A549 (cell line): ENCODE measurements at regions not wholly inside any gene's neighbourhood (a gene's known extent, or its start where the extent isn't known, plus 50 kb on each side); places are given as distances from the start of the nearest gene placed in this dataset.

Experiments
- ATAC-seq, 2 experiments: fragments of 200-7000 bp in 1 of 2; fragments of >200 bp in 1 of 2; cut with Nextera tagmentation in 1 of 2; cut with Tn5 transposase in 1 of 2; 3 replicates each; pipeline versions ENCODE4 v1.8.0 to v1.9.1; 2018 to 2020; ENCODE audit warnings: mild to moderate bottlenecking in 1 of 2, moderate library complexity in 1 of 2
- CTCF ChIA-PET: fragments of 300-600 bp; sonication (Branson Sonifier 250); formaldehyde crosslinking; extraction: SDS; loops from one replicate; lab custom pipeline; 2021; ENCODE audit warnings: antibody characterized with exemption, inconsistent platforms; lab: Yijun Ruan, JAX
- POLR2A ChIA-PET: fragments of 350-600 bp; formaldehyde crosslinking; extraction: SDS; loops from one replicate; lab custom pipeline; 2021; ENCODE audit warnings: antibody characterized with exemption, inconsistent platforms; lab: Yijun Ruan, JAX
- DNase-seq, 2 experiments: peaks; one replicate each; pipeline versions ENCODE4 v3.0.0 to v3.0.0-alpha.2; 2011 to 2016; ENCODE audit warnings: low read depth in 1 of 2, low spot score in 1 of 2
- FAIRE-seq: peaks from 2 replicates; lab custom pipeline; 2011; peaks lifted over from hg19 to GRCh38; lab: Jason Lieb, UNC
- H3K27ac ChIP-seq, 2 experiments: fragments of >200 bp; sonication (Bioruptor Twin); formaldehyde crosslinking; 3 replicates each; pipeline ENCODE4 v1.5.1; 2016 to 2017
- H3K4me1 ChIP-seq: fragments of >200 bp; sonication (Bioruptor Twin); formaldehyde crosslinking; 3 replicates; pipeline ENCODE4 v1.6.1; 2016
- H3K4me2 ChIP-seq: fragments of >200 bp; sonication (Bioruptor Twin); formaldehyde crosslinking; 3 replicates; pipeline ENCODE4 v1.6.1; 2016
- H3K4me3 ChIP-seq: fragments of >200 bp; sonication (Bioruptor Twin); formaldehyde crosslinking; 3 replicates; pipeline ENCODE4 v1.5.1; 2016
- H3K9me3 ChIP-seq: fragments of >200 bp; sonication (Bioruptor Twin); formaldehyde crosslinking; 3 replicates; pipeline ENCODE4 v1.6.1; 2016
- CHD4 ChIP-seq: fragments of 200-600 bp; sonication (generic); IDR thresholded peaks from 2 replicates; pipeline ENCODE4 v1.6.1; 2016; ENCODE audit warnings: antibody characterized with exemption, mild to moderate bottlenecking, borderline replicate concordance
- E2F6 ChIP-seq: IDR thresholded peaks from 2 replicates; pipeline ENCODE4 v1.6.1; 2012; ENCODE audit warnings: low read depth, borderline replicate concordance
- EHF ChIP-seq: fragments of 250-450 bp; sonication (Bioruptor Pico); IDR thresholded peaks from 2 replicates; pipeline ENCODE4 v1.5.0; 2020; ENCODE audit warnings: mild to moderate bottlenecking
- EHMT2 ChIP-seq: fragments of 200-600 bp; sonication (generic); IDR thresholded peaks from 2 replicates; pipeline ENCODE4 v1.6.1; 2016; ENCODE audit warnings: antibody characterized with exemption, low read depth, mild to moderate bottlenecking, moderate library complexity
- EP300 ChIP-seq, 2 experiments: fragments of >200 bp; sonication (Bioruptor Twin); formaldehyde crosslinking; IDR thresholded peaks; 2 replicates in 1 of 2; 3 replicates in 1 of 2; pipeline ENCODE4 v1.6.1; 2016 to 2017
- ESRRA ChIP-seq: fragments of 150-350 bp; IDR thresholded peaks from 2 replicates; pipeline ENCODE4 v1.6.1; 2014; ENCODE audit warnings: mild to moderate bottlenecking, low read length, borderline replicate concordance
- FOSB ChIP-seq: fragments of 250-450 bp; sonication (Bioruptor Pico); IDR thresholded peaks from 2 replicates; pipeline ENCODE4 v1.5.0; 2020; ENCODE audit warnings: mild to moderate bottlenecking, moderate library complexity
- HES2 ChIP-seq: fragments of >200 bp; sonication (Bioruptor Twin); formaldehyde crosslinking; IDR thresholded peaks from 2 replicates; pipeline ENCODE4 v1.6.1; 2016
- HEYL ChIP-seq: fragments of 250-450 bp; sonication (Bioruptor Pico); IDR thresholded peaks from 2 replicates; pipeline ENCODE4 v1.8.0; 2021; ENCODE audit warnings: mild to moderate bottlenecking, moderate library complexity
- HMGXB4 ChIP-seq: fragments of 250-450 bp; sonication (Bioruptor Pico); IDR thresholded peaks from 2 replicates; pipeline ENCODE4 v1.5.0; 2021; ENCODE audit warnings: mild to moderate bottlenecking, moderate library complexity, borderline replicate concordance
- HOXB13 ChIP-seq: fragments of 250-450 bp; sonication (Bioruptor Pico); IDR thresholded peaks from 2 replicates; pipeline ENCODE4 v1.5.0; 2020; ENCODE audit warnings: low read depth, mild to moderate bottlenecking, moderate library complexity
- HOXB5 ChIP-seq: fragments of 250-450 bp; sonication (Bioruptor Pico); IDR thresholded peaks from 2 replicates; pipeline ENCODE4 v1.5.0; 2020; ENCODE audit warnings: mild to moderate bottlenecking, moderate library complexity
- JUNB ChIP-seq: fragments of >200 bp; sonication (Bioruptor Twin); formaldehyde crosslinking; IDR thresholded peaks from 2 replicates; pipeline ENCODE4 v1.6.1; 2016
- KDM1A ChIP-seq: fragments of 200-600 bp; sonication (generic); IDR thresholded peaks from 2 replicates; pipeline ENCODE4 v1.6.1; 2016; ENCODE audit warnings: low read depth, mild to moderate bottlenecking
- MAFK ChIP-seq: fragments of 450-650 bp; IDR thresholded peaks from 2 replicates; pipeline ENCODE4 v1.6.1; 2014; ENCODE audit not compliant: partially characterized antibody
- MAX ChIP-seq: IDR thresholded peaks from 2 replicates; pipeline ENCODE4 v1.6.1; 2012
- MAZ ChIP-seq: fragments of 150-350 bp; IDR thresholded peaks from 2 replicates; pipeline ENCODE4 v1.6.1; 2014; ENCODE audit warnings: antibody characterized with exemption, low read depth, low read length, borderline replicate concordance
- MYC ChIP-seq: IDR thresholded peaks from 2 replicates; pipeline ENCODE4 v1.6.1; 2012; ENCODE audit warnings: mild to moderate bottlenecking, inconsistent platforms, low read length, improper control_type of control experiment, borderline replicate concordance
- NFE2L2 ChIP-seq: fragments of 150-350 bp; conservative IDR thresholded peaks from 2 replicates; pipeline ENCODE4 v1.6.1; 2014; ENCODE audit warnings: low read length
- NPAS2 ChIP-seq: fragments of 250-450 bp; sonication (Bioruptor Pico); IDR thresholded peaks from 2 replicates; pipeline ENCODE4 v1.8.0; 2022; ENCODE audit warnings: mild to moderate bottlenecking, moderate library complexity, borderline replicate concordance
- NR3C1 ChIP-seq: fragments of >200 bp; sonication (Bioruptor Twin); formaldehyde crosslinking; IDR thresholded peaks from 3 replicates; pipeline ENCODE4 v1.6.1; 2017
- RAD21 ChIP-seq, 2 experiments: fragments of >200 bp in 1 of 2; sonication (Bioruptor Twin) in 1 of 2; formaldehyde crosslinking in 1 of 2; IDR thresholded peaks in 1 of 2; conservative IDR thresholded peaks in 1 of 2; 2 replicates in 1 of 2; 3 replicates in 1 of 2; pipeline ENCODE4 v1.6.1; 2012 to 2018; ENCODE audit warnings: inconsistent platforms in 1 of 2
- SMC3 ChIP-seq: fragments of >200 bp; sonication (Bioruptor Twin); formaldehyde crosslinking; IDR thresholded peaks from 3 replicates; pipeline ENCODE4 v1.6.1; 2018; ENCODE audit warnings: inconsistent platforms
- TP53 ChIP-seq: fragments of 250-450 bp; sonication (Bioruptor Pico); IDR thresholded peaks from 2 replicates; pipeline ENCODE4 v1.5.0; 2021; ENCODE audit warnings: mild to moderate bottlenecking, moderate library complexity
- ZFP36 ChIP-seq: fragments of 450-650 bp; IDR thresholded peaks from 2 replicates; pipeline ENCODE4 v1.6.1; 2014; ENCODE audit warnings: borderline replicate concordance; ENCODE audit not compliant: partially characterized antibody
- ZNF302 ChIP-seq: fragments of 250-450 bp; sonication (Bioruptor Pico); IDR thresholded peaks from 2 replicates; pipeline ENCODE4 v1.9.0; 2021; ENCODE audit warnings: inconsistent platforms, mild to moderate bottlenecking, moderate library complexity
- WGBS: methylation state at CpG from one replicate; pipeline ENCODE4 v1.1.6; 2017; ENCODE audit errors: missing lambda C conversion rate; 5-methylcytosine and 5-hydroxymethylcytosine counted together

- ATAC-seq (no peak), DNase-seq (no peak), FAIRE-seq (no peak)
- ChIA-PET POLR2A (no interaction called here), CTCF (no interaction called here)
- Histone ChIP-seq H3K4me1 (no peaks in the 10 kb centered on the region), H3K27ac (no peak overlapping the region), H3K4me2 (no peak overlapping the region), H3K4me3 (no peak overlapping the region), H3K9me3 (no peaks in the 10 kb centered on the region)
- WGBS: 11% methylated on average over 6 of the region's 6 CpGs
- no peak for TF ChIP-seq NPAS2 (CRISPR knock-in tag)
- TF ChIP-seq HMGXB4: no peak
- TF ChIP-seq RAD21 (conservative IDR thresholded peaks at IDR 0.05 in 1 of 2, IDR thresholded peaks at IDR 0.05 in 1 of 2): no peak
- TF ChIP-seq TP53: no peak
- no peak for TF ChIP-seq EHMT2
- TF ChIP-seq E2F6: no peak
- TF ChIP-seq HOXB5: no peak
- TF ChIP-seq KDM1A: no peak
- TF ChIP-seq MAX: no peak
- no peak for TF ChIP-seq HEYL (CRISPR knock-in tag)
- TF ChIP-seq MAFK: no peak
- TF ChIP-seq NFE2L2: no peak
- no peak for TF ChIP-seq JUNB
- no peak for TF ChIP-seq HES2
- TF ChIP-seq ZNF302 (CRISPR knock-in tag): no peak
- TF ChIP-seq EP300 (IDR thresholded peaks at IDR 0.05): no peak
- TF ChIP-seq HOXB13 (CRISPR knock-in tag): no peak
- no peak for TF ChIP-seq ZFP36
Observed at GRCh38 chr18:75857558-75857957, 430.1 kb upstream of the SMIM21 start.

GRCh38 chr18:75854808-75855207 is 427.3 kb upstream of the SMIM21 start:
- TF ChIP-seq HES2: no peak
- TF ChIP-seq EHF (CRISPR knock-in tag): no peak
- TF ChIP-seq SMC3: no peak
- TF ChIP-seq JUNB: no peak
- no peak for TF ChIP-seq FOSB
- no peak for TF ChIP-seq CHD4
- TF ChIP-seq HMGXB4: no peak
- no peak for TF ChIP-seq MAZ
- TF ChIP-seq NR3C1: no peak
- TF ChIP-seq ESRRA: no peak
- no peak for TF ChIP-seq HOXB13 (CRISPR knock-in tag)
- no peak for TF ChIP-seq MYC
- Histone ChIP-seq H3K4me1 (no peaks in the 10 kb centered on the region), H3K4me2 (no peak overlapping the region), H3K4me3 (no peak overlapping the region), H3K9me3 (no peaks in the 10 kb centered on the region), H3K27ac (no peak overlapping the region)
- ChIA-PET CTCF (no interaction called here), POLR2A (no interaction called here)
- DNase-seq (no peak), ATAC-seq (no peak), FAIRE-seq (no peak)
- 64% methylated on average over 10 of the region's 10 CpGs for WGBS
